ENCODE measurements at regions not wholly inside any gene's neighbourhood (a gene's known extent, or its start where the extent isn't known, plus 50 kb on each side); places are given as distances from the start of the nearest gene placed in this dataset.

GRCh38 chr11:37038911-37039310, 440.9 kb upstream of the RAG2 start:
- no peak overlapping the region for H3K4me3 ChIP-seq (ENCODE audit: low read depth in 1 of 2, low read length in 2 of 2)
- H3K4me1 ChIP-seq (ENCODE audit: control insufficient read depth in 1 of 2, insufficient read depth in 2 of 2, low read length in 2 of 2) = no peaks in the 10 kb centered on the region
- no peaks in the 10 kb centered on the region for H3K9me3 ChIP-seq (ENCODE audit: control insufficient read depth in 1 of 2, low read length in 2 of 2)
- no peaks in the 10 kb centered on the region for H3K27me3 ChIP-seq (ENCODE audit: low read depth, low read length)
- H3K27ac ChIP-seq (ENCODE audit: low read length) = no peak overlapping the region
- no peaks in the 10 kb centered on the region for H3K36me3 ChIP-seq (ENCODE audit: control insufficient read depth in 1 of 2, insufficient read depth in 2 of 2, low read length in 2 of 2)

GRCh38 chr11:37026741-37027140, 428.7 kb upstream of the RAG2 start:
- Histone ChIP-seq H3K27ac (ENCODE audit: low read length) (no peak overlapping the region), H3K9me3 (ENCODE audit: control insufficient read depth in 1 of 2, low read length in 2 of 2) (no peaks in the 10 kb centered on the region), H3K4me3 (ENCODE audit: low read depth in 1 of 2, low read length in 2 of 2) (no peak overlapping the region), H3K36me3 (ENCODE audit: control insufficient read depth in 1 of 2, insufficient read depth in 2 of 2, low read length in 2 of 2) (no peaks in the 10 kb centered on the region), H3K27me3 (ENCODE audit: low read depth, low read length) (no peaks in the 10 kb centered on the region), H3K4me1 (ENCODE audit: control insufficient read depth in 1 of 2, insufficient read depth in 2 of 2, low read length in 2 of 2) (no peaks in the 10 kb centered on the region)

- H3K9me3 ChIP-seq (ENCODE audit: control insufficient read depth in 1 of 2, low read length in 2 of 2) = no peaks in the 10 kb centered on the region
- H3K27ac ChIP-seq (ENCODE audit: low read length) = no peak overlapping the region
- no peaks in the 10 kb centered on the region for H3K36me3 ChIP-seq (ENCODE audit: control insufficient read depth in 1 of 2, insufficient read depth in 2 of 2, low read length in 2 of 2)
- no peak overlapping the region for H3K4me3 ChIP-seq (ENCODE audit: low read depth in 1 of 2, low read length in 2 of 2)
- H3K27me3 ChIP-seq (ENCODE audit: low read depth, low read length) = no peaks in the 10 kb centered on the region
- no peaks in the 10 kb centered on the region for H3K4me1 ChIP-seq (ENCODE audit: control insufficient read depth in 1 of 2, insufficient read depth in 2 of 2, low read length in 2 of 2)
Observed at GRCh38 chr11:37026326-37026725, 428.3 kb upstream of the RAG2 start.

DNA sequence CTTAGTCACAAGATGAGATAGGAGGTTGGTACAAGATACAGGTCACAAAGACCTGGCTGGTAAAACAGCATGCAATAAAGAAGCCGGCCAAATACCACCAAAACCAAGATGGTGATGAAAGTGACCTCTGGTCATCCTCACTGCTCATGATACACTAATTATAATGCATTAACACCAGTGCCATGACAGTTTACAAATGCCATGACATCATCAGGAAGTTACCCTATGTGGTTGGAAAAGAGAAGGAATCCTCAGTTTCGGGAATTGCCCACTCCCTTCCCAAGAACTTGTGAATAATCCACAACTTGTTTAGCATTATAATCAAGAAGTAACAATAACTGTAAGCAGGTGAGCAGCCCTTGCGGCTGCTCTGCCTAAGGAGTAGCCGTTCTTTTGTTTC, 408.5 kb upstream of the RAG2 start:
- Histone ChIP-seq H3K27me3 (ENCODE audit: low read depth, low read length) (no peaks in the 10 kb centered on the region), H3K4me1 (ENCODE audit: control insufficient read depth in 1 of 2, insufficient read depth in 2 of 2, low read length in 2 of 2) (no peaks in the 10 kb centered on the region), H3K9me3 (ENCODE audit: control insufficient read depth in 1 of 2, low read length in 2 of 2) (no peaks in the 10 kb centered on the region), H3K36me3 (ENCODE audit: control insufficient read depth in 1 of 2, insufficient read depth in 2 of 2, low read length in 2 of 2) (no peaks in the 10 kb centered on the region), H3K27ac (ENCODE audit: low read length) (no peak overlapping the region), H3K4me3 (ENCODE audit: low read depth in 1 of 2, low read length in 2 of 2) (no peak overlapping the region)

DNA sequence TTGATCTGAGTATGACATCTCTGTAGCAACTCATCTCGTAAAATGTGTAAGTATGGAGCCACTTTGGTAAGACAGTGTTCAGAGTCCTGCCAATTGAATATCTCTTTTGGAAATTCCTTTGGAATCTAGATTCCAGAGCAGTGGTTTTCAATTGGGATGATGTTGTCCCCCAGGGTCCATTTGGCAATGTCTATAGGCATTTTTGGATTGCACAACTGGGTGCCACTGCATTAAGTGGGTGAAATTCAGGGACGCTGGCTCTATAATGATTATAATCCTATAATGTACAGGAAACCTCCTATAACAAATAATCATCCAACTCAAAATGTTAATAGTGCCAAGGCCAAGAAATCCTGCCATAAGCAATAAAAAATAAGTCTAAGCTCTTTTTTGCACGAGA, 404.8 kb upstream of the RAG2 start:
- Histone ChIP-seq H3K27me3 (ENCODE audit: low read depth, low read length) (no peaks in the 10 kb centered on the region), H3K27ac (ENCODE audit: low read length) (no peak overlapping the region), H3K9me3 (ENCODE audit: control insufficient read depth in 1 of 2, low read length in 2 of 2) (no peaks in the 10 kb centered on the region), H3K4me3 (ENCODE audit: low read depth in 1 of 2, low read length in 2 of 2) (no peak overlapping the region), H3K4me1 (ENCODE audit: control insufficient read depth in 1 of 2, insufficient read depth in 2 of 2, low read length in 2 of 2) (no peaks in the 10 kb centered on the region), H3K36me3 (ENCODE audit: control insufficient read depth in 1 of 2, insufficient read depth in 2 of 2, low read length in 2 of 2) (no peaks in the 10 kb centered on the region)

GRCh38 chr11:36997656-36998055, 399.6 kb upstream of the RAG2 start:
- Histone ChIP-seq H3K4me1 (ENCODE audit: control insufficient read depth in 1 of 2, insufficient read depth in 2 of 2, low read length in 2 of 2) (no peaks in the 10 kb centered on the region), H3K9me3 (ENCODE audit: control insufficient read depth in 1 of 2, low read length in 2 of 2) (no peaks in the 10 kb centered on the region), H3K36me3 (ENCODE audit: control insufficient read depth in 1 of 2, insufficient read depth in 2 of 2, low read length in 2 of 2) (no peaks in the 10 kb centered on the region), H3K4me3 (ENCODE audit: low read depth in 1 of 2, low read length in 2 of 2) (no peak overlapping the region), H3K27me3 (ENCODE audit: low read depth, low read length) (no peaks in the 10 kb centered on the region), H3K27ac (ENCODE audit: low read length) (no peak overlapping the region)

DNA sequence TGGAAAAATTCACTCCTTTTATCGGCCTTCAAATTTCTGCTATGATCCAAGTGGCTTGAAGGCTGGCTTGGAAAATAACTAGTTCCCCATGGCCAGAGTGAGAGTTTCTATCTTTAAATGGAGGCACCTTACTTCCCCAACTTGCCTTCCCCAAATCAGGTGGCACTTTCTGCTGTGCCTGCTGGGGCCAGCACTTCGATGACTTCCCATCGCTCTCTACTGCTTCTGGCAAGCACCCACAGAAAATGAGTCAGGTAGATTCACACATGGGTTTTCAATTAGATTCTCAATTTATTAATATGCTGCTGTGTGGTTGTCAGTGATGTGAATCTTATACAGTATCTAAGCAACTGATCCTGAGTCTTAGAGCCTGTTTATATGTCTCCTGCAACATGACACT, 398.8 kb upstream of the RAG2 start:
- Histone ChIP-seq H3K27me3 (ENCODE audit: low read depth, low read length) (no peaks in the 10 kb centered on the region), H3K27ac (ENCODE audit: low read length) (no peak overlapping the region), H3K4me3 (ENCODE audit: low read depth in 1 of 2, low read length in 2 of 2) (no peak overlapping the region), H3K9me3 (ENCODE audit: control insufficient read depth in 1 of 2, low read length in 2 of 2) (no peaks in the 10 kb centered on the region), H3K36me3 (ENCODE audit: control insufficient read depth in 1 of 2, insufficient read depth in 2 of 2, low read length in 2 of 2) (no peaks in the 10 kb centered on the region), H3K4me1 (ENCODE audit: control insufficient read depth in 1 of 2, insufficient read depth in 2 of 2, low read length in 2 of 2) (no peaks in the 10 kb centered on the region)

- no peak overlapping the region for H3K4me3 ChIP-seq (ENCODE audit: low read depth in 1 of 2, low read length in 2 of 2)
- H3K4me1 ChIP-seq (ENCODE audit: control insufficient read depth in 1 of 2, insufficient read depth in 2 of 2, low read length in 2 of 2) = no peaks in the 10 kb centered on the region
- H3K9me3 ChIP-seq (ENCODE audit: control insufficient read depth in 1 of 2, low read length in 2 of 2) = no peaks in the 10 kb centered on the region
- H3K36me3 ChIP-seq (ENCODE audit: control insufficient read depth in 1 of 2, insufficient read depth in 2 of 2, low read length in 2 of 2) = no peaks in the 10 kb centered on the region
- H3K27me3 ChIP-seq (ENCODE audit: low read depth, low read length) = no peaks in the 10 kb centered on the region
- no peak overlapping the region for H3K27ac ChIP-seq (ENCODE audit: low read length)
Observed at GRCh38 chr11:36994208-36994607, 396.2 kb upstream of the RAG2 start.

GRCh38 chr11:36988556-36988955, 390.5 kb upstream of the RAG2 start:
- no peaks in the 10 kb centered on the region for H3K27me3 ChIP-seq (ENCODE audit: low read depth, low read length)
- H3K4me3 ChIP-seq (ENCODE audit: low read depth in 1 of 2, low read length in 2 of 2) = no peak overlapping the region
- no peak overlapping the region for H3K27ac ChIP-seq (ENCODE audit: low read length)
- H3K9me3 ChIP-seq (ENCODE audit: control insufficient read depth in 1 of 2, low read length in 2 of 2) = no peaks in the 10 kb centered on the region
- no peaks in the 10 kb centered on the region for H3K4me1 ChIP-seq (ENCODE audit: control insufficient read depth in 1 of 2, insufficient read depth in 2 of 2, low read length in 2 of 2)
- H3K36me3 ChIP-seq (ENCODE audit: control insufficient read depth in 1 of 2, insufficient read depth in 2 of 2, low read length in 2 of 2) = no peaks in the 10 kb centered on the region

DNA sequence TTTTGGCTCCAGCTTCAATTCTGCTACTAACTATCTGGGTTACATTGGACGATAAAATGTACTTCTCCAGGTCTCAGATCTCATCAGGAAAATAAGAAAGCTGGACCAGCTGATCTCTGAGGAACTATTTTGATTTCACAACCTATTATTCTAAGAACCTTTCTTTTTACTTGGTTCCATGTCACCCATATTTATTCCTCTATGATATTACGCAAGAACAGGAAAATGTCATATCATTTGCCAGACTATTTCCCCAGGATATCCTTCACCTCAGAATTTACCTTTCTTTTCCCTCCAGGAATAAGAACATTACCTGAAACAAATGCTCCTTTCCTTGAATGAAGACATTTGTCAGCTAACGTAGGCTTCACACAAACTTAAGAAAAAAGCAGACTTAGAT, 387.5 kb upstream of the RAG2 start:
- H3K9me3 ChIP-seq (ENCODE audit: control insufficient read depth in 1 of 2, low read length in 2 of 2) = peaks cover 0 to 4% of the 10 kb centered on the region in 2 donors
- H3K36me3 ChIP-seq (ENCODE audit: control insufficient read depth in 1 of 2, insufficient read depth in 2 of 2, low read length in 2 of 2) = no peaks in the 10 kb centered on the region
- H3K4me3 ChIP-seq (ENCODE audit: low read depth in 1 of 2, low read length in 2 of 2) = no peak overlapping the region
- H3K27me3 ChIP-seq (ENCODE audit: low read depth, low read length) = no peaks in the 10 kb centered on the region
- no peaks in the 10 kb centered on the region for H3K4me1 ChIP-seq (ENCODE audit: control insufficient read depth in 1 of 2, insufficient read depth in 2 of 2, low read length in 2 of 2)
- H3K27ac ChIP-seq (ENCODE audit: low read length) = no peak overlapping the region

- Histone ChIP-seq H3K9me3 (ENCODE audit: control insufficient read depth in 1 of 2, low read length in 2 of 2) (peaks cover 0 to 5% of the 10 kb centered on the region in 2 donors), H3K36me3 (ENCODE audit: control insufficient read depth in 1 of 2, insufficient read depth in 2 of 2, low read length in 2 of 2) (no peaks in the 10 kb centered on the region), H3K27me3 (ENCODE audit: low read depth, low read length) (no peaks in the 10 kb centered on the region), H3K4me3 (ENCODE audit: low read depth in 1 of 2, low read length in 2 of 2) (no peak overlapping the region), H3K4me1 (ENCODE audit: control insufficient read depth in 1 of 2, insufficient read depth in 2 of 2, low read length in 2 of 2) (no peaks in the 10 kb centered on the region), H3K27ac (ENCODE audit: low read length) (no peak overlapping the region)
Observed at GRCh38 chr11:36976741-36977140, 378.7 kb upstream of the RAG2 start.

- Histone ChIP-seq H3K4me1 (ENCODE audit: control insufficient read depth in 1 of 2, insufficient read depth in 2 of 2, low read length in 2 of 2) (no peaks in the 10 kb centered on the region), H3K4me3 (ENCODE audit: low read depth in 1 of 2, low read length in 2 of 2) (no peak overlapping the region), H3K9me3 (ENCODE audit: control insufficient read depth in 1 of 2, low read length in 2 of 2) (peaks cover 0 to 4% of the 10 kb centered on the region in 2 donors), H3K27me3 (ENCODE audit: low read depth, low read length) (no peaks in the 10 kb centered on the region), H3K36me3 (ENCODE audit: control insufficient read depth in 1 of 2, insufficient read depth in 2 of 2, low read length in 2 of 2) (no peaks in the 10 kb centered on the region), H3K27ac (ENCODE audit: low read length) (no peak overlapping the region)
Observed at GRCh38 chr11:36974771-36975170, 376.7 kb upstream of the RAG2 start.
